Activated T-helper 1 cell treated with anti-CD3 and anti-CD28 coated beads, Interleukin-12 subunit alpha, Interleukin-12 subunit beta, Interleukin-2, Interleukin-4 antibody, amounts not matched to agents 30 ng/mL and 10 ng/mL and 1 ng/mL, durations not matched to agents 14 hours and 24 hours and 36 hours (primary cell): ENCODE measurements at regions not wholly inside any gene's neighbourhood (a gene's known extent, or its start where the extent isn't known, plus 50 kb on each side); places are given as distances from the start of the nearest gene placed in this dataset.

Source experiments
- DNase-seq: peaks from one replicate; pipeline ENCODE4 v3.0.0; 2021; ENCODE audit warnings: low spot score
- H3K27ac Mint-ChIP-seq: one replicate; pipeline ENCODE4 v1.8.0; 2021; ENCODE audit warnings: mild to moderate bottlenecking, mixed read lengths
- H3K27me3 Mint-ChIP-seq: one replicate; pipeline ENCODE4 v1.8.0; 2022; ENCODE audit warnings: mild to moderate bottlenecking, moderate library complexity, mixed read lengths; ENCODE audit not compliant: insufficient read depth
- H3K36me3 Mint-ChIP-seq: one replicate; pipeline ENCODE4 v1.8.0; 2021; ENCODE audit warnings: low read depth, mixed read lengths
- H3K4me1 Mint-ChIP-seq: one replicate; pipeline ENCODE4 v1.8.0; 2021; ENCODE audit warnings: low read depth, mixed read lengths
- H3K4me3 Mint-ChIP-seq: one replicate; pipeline ENCODE4 v1.8.0; 2021; ENCODE audit warnings: mild to moderate bottlenecking, moderate library complexity, mixed read lengths
- H3K9me3 Mint-ChIP-seq: one replicate; pipeline ENCODE4 v1.8.0; 2021; ENCODE audit warnings: mixed read lengths
- intact Hi-C: fragments of 100-400 bp; cut with micrococcal nuclease; formaldehyde crosslinking; loops from one replicate; pipeline ENCODE4 v1.15.1; 2024

DNA sequence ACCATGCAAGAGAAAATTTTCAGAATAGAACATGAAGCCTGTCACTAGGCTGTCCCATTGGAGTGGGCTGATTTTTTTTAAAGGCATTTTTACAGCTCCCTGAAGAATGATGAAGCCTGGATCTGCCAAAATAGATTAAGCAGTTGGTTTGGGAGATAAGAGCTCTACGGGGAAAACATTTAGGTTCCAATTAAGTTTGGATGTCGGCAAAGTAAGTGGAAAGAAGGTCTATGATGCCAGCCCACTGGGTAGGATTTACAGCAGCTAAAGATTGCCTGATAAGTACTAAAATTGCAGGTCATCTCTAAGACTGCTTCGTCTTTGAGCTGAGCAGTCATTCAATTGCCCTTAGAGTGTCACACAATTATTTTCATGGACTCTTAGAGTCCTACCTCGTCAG is 939.2 kb upstream of the CELF2 start:
- Mint-ChIP-seq H3K27me3 (no peaks in the 10 kb centered on the region), H3K4me1 (no peaks in the 10 kb centered on the region), H3K36me3 (no peaks in the 10 kb centered on the region), H3K9me3 (no peaks in the 10 kb centered on the region), H3K4me3 (no peak overlapping the region), H3K27ac (no peak overlapping the region)
- intact Hi-C loops, result no loop called here
- DNase-seq, result no peak

DNA sequence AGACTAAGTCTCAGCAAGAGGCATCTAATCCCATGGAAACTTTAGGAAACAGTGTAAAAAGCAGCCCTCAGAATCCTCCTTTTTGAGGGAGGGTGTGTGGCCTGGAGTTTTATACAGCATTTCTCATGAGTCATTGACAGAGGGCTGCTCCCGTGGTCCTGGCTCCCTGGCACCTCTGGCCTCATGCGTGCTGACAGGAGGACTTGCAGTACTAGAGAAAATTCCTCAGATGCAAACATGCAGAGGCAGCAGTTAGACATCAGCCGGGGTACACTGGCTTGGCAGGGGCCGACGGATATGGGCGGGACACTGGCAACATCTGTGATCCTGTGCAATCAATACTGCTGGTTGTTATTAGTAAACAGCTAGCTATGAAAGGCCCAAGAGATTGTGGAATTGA is 925.1 kb upstream of the CELF2 start:
- no peaks in the 10 kb centered on the region for H3K36me3 Mint-ChIP-seq
- no peak overlapping the region for H3K4me3 Mint-ChIP-seq
- no peaks in the 10 kb centered on the region for H3K4me1 Mint-ChIP-seq
- DNase-seq, result no peak
- intact Hi-C loops, result no loop called here
- no peaks in the 10 kb centered on the region for H3K9me3 Mint-ChIP-seq
- H3K27me3 Mint-ChIP-seq, result no peaks in the 10 kb centered on the region
- no peak overlapping the region for H3K27ac Mint-ChIP-seq

DNA sequence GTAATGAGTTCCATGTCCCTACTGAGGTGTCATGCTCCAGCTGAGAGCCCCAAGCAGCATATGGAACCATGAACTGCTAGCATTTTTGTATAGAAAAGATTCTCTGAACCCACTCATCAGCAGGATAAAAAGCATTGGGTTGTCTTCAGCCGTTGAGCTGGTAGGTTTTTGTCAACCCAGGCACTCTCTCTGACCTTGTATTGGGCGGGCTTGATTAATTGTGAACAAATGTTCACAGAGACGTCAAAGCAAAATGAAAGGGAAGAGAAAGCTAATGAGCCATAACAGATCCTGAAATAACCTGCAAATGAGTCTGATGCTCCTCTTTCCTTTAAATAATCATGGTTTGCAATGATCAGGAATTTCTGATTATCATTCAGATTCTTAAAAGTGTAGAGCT is 924.7 kb upstream of the CELF2 start:
- H3K27me3 Mint-ChIP-seq, result no peaks in the 10 kb centered on the region
- intact Hi-C loops, result no loop called here
- H3K9me3 Mint-ChIP-seq, result no peaks in the 10 kb centered on the region
- H3K4me3 Mint-ChIP-seq, result no peak overlapping the region
- H3K4me1 Mint-ChIP-seq, result no peaks in the 10 kb centered on the region
- no peak overlapping the region for H3K27ac Mint-ChIP-seq
- H3K36me3 Mint-ChIP-seq, result no peaks in the 10 kb centered on the region
- no peak for DNase-seq

DNA sequence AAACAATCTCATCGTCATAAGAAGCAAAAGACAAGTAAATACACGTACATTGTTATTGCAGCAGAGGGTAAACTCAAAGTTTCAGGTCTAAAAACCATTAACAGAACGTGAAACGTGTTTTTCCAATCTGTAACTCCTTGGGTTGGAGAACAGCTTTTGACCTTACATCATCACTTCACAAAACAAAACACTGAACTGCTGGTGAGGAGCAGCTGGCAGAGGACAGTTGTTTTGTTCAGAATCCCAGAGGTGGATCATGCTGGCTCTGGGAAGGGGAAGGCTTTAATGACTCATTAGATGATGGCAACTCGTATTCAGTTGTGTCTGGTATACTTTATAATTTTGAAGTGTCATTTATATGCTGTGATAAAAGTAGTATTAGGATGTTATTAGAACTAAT is 923.0 kb upstream of the CELF2 start:
- Mint-ChIP-seq H3K4me1 (no peaks in the 10 kb centered on the region), H3K9me3 (no peaks in the 10 kb centered on the region), H3K36me3 (no peaks in the 10 kb centered on the region), H3K27me3 (no peaks in the 10 kb centered on the region), H3K4me3 (no peak overlapping the region), H3K27ac (no peak overlapping the region)
- DNase-seq, result no peak
- intact Hi-C loops, result no loop called here

DNA sequence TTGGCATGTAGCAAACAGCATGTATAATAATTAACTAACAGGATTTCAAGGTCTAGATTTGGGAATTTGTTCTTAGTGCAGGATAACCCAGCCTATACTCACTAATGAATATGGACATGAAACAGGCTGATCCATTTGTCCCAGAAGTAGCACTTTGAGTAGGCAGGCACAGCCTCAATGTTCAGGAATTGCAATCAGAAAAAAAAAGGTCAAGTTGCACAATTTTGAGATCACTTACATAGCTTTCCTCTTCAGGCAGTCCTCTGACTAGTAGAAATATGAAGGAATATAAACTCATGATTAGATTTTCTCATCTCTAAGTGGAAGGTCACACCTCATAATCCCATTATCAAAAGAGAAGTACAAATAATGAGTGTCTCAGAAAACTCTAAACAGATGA is 921.4 kb upstream of the CELF2 start:
- intact Hi-C loops, result no loop called here
- Mint-ChIP-seq H3K27me3 (no peaks in the 10 kb centered on the region), H3K27ac (no peak overlapping the region), H3K36me3 (no peaks in the 10 kb centered on the region), H3K4me3 (no peak overlapping the region), H3K4me1 (no peaks in the 10 kb centered on the region), H3K9me3 (no peaks in the 10 kb centered on the region)
- no peak for DNase-seq

DNA sequence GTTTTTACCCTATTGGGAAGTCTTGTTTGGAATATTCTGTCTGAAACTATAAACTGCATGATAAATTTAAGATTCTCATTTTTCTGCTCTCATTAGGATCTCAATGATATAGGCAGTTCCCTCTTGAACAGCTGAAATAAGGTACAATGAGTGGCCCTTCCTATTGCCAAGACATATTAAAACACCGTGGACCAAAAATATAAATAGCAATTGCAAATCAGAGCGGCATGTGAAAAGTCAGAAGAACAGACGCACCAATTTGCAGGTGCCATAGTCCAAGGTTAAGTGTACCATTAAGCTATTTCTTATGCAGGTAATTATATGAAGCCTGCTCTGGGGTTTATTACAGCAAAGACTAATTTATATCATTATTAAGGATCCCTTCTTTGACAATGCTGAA is 920.8 kb upstream of the CELF2 start:
- Mint-ChIP-seq H3K4me3 (no peak overlapping the region), H3K4me1 (no peaks in the 10 kb centered on the region), H3K27me3 (no peaks in the 10 kb centered on the region), H3K9me3 (no peaks in the 10 kb centered on the region), H3K27ac (no peak overlapping the region), H3K36me3 (no peaks in the 10 kb centered on the region)
- DNase-seq, result no peak
- intact Hi-C loops, result no loop called here

DNA sequence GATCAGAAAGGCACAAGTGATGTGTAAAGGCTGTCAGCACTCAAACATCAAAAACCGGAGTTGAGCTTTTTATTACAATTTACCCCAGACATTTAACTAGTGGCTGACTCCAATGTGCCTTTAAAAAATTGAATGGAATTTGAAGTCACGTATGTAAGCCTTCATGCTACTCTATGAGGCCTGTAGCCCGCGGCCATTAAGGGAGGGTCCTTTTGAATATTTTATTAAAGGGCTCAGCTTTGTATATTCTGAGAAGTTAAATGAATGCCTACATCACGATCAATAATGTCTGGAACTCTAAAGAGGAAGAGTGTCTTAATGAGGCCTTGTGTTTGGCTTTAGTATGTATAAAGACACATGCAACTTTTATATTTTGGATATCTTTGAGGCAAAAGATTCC is 916.6 kb upstream of the CELF2 start:
- Mint-ChIP-seq H3K4me3 (no peak overlapping the region), H3K36me3 (no peaks in the 10 kb centered on the region), H3K27me3 (no peaks in the 10 kb centered on the region), H3K9me3 (no peaks in the 10 kb centered on the region), H3K4me1 (no peaks in the 10 kb centered on the region), H3K27ac (no peak overlapping the region)
- no peak for DNase-seq
- intact Hi-C loops, result no loop called here

DNA sequence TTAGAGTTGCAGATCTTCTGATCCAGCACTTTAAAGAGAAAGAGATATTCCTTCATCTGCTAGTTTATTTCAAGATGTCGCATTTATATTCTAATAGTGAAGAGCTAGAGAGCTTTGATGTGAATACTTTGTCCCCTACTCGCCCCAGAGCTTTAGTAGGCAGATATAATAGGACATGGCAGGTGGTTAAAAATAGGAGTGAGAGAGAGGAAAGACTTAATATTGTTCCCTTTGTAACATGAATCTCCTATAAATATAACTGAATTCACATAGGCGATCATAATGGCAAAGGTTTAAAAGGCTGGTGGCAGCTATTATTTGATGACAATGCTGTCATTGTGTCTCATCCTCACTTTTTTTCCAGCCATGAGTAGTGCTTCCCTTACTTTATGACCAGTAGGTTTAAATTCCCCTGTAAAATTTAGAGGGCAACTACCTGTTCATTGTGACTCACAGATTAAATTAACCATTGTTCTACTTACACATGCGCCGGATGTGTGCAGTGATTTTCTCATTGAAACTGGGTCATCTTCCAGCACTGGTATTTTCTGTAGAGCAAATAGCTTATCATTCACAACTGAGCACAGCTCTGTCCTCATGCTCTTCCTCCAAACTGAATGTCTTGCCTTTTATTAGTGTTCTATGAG is 906.7 kb upstream of the CELF2 start:
- H3K9me3 Mint-ChIP-seq, result peaks cover 4% of the 10 kb centered on the region
- H3K4me1 Mint-ChIP-seq, result no peaks in the 10 kb centered on the region
- no peak overlapping the region for H3K27ac Mint-ChIP-seq
- DNase-seq, result no peak
- no peak overlapping the region for H3K4me3 Mint-ChIP-seq
- intact Hi-C loops, result no loop called here
- no peaks in the 10 kb centered on the region for H3K27me3 Mint-ChIP-seq
- H3K36me3 Mint-ChIP-seq, result no peaks in the 10 kb centered on the region

DNA sequence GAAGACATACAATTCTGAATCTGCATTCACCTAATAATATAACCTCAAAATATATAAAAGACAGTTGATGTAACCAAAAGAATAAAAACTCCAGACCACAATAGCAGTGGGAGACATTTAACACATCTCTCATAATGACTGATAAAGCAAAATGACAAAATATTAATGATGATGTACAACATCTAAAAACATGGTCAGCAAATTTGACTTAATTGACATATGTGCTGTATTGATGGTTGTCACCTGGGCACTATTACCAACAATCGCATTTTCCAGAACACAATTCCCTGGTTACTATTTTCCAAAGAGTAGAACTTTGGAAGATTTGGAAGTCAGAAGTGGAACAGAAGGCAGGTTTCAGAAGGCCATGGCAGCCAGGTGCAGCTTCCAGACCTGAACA is 899.5 kb upstream of the CELF2 start:
- no peaks in the 10 kb centered on the region for H3K4me1 Mint-ChIP-seq

DNA sequence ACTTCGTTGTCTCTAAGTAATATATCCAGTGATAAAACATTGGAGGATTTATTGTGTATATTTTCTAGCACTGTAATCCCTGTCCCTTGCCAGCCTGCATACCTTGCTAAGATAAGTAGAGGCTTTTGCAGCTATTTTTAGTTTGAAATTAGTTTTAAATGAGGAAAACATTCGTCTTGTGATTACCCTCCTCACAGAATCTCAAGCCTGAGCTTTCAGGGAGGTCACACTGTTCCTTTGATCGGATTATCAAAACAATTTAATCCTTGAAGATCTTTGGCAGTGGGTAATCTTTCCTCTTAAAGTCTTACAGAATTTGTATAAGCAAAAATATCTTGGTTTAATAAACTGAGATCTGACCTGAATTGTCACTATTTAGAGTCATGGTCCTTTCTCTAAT is 897.0 kb upstream of the CELF2 start:
- Mint-ChIP-seq H3K27ac (no peak overlapping the region), H3K27me3 (no peaks in the 10 kb centered on the region), H3K36me3 (no peaks in the 10 kb centered on the region), H3K9me3 (no peaks in the 10 kb centered on the region), H3K4me3 (no peak overlapping the region), H3K4me1 (no peaks in the 10 kb centered on the region)
- no peak for DNase-seq
- intact Hi-C loops, result no loop called here

More for the DNA sequence above, 899.5 kb upstream of the CELF2 start:
- no peak overlapping the region for H3K4me3 Mint-ChIP-seq
- H3K27me3 Mint-ChIP-seq, result no peaks in the 10 kb centered on the region
- H3K27ac Mint-ChIP-seq, result no peak overlapping the region
- DNase-seq, result no peak
- H3K36me3 Mint-ChIP-seq, result no peaks in the 10 kb centered on the region
- H3K9me3 Mint-ChIP-seq, result peaks cover 4% of the 10 kb centered on the region
- intact Hi-C loops, result no loop called here

DNA sequence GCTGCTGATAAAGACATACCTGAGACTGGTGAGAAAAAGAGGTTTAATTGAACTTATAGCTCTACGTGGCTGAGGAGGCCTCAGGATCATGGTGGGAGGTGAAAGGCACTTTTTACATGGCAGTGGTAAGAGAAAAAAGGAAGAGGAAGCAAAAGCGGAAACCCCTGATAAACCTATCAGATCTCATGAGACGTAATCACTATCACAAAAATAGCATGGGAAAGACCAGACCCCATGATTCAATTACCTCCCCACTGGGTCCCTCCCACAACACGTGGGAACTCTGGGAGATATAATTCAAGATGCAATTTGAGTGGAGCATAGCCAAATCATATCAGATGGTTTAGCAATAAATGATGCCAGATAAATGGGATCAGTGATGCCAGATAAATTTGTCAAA is 892.0 kb upstream of the CELF2 start:
- Mint-ChIP-seq H3K27ac (no peak overlapping the region), H3K4me1 (no peaks in the 10 kb centered on the region), H3K36me3 (no peaks in the 10 kb centered on the region), H3K4me3 (no peak overlapping the region), H3K27me3 (no peaks in the 10 kb centered on the region), H3K9me3 (no peaks in the 10 kb centered on the region)
- DNase-seq, result no peak
- intact Hi-C loops, result no loop called here

DNA sequence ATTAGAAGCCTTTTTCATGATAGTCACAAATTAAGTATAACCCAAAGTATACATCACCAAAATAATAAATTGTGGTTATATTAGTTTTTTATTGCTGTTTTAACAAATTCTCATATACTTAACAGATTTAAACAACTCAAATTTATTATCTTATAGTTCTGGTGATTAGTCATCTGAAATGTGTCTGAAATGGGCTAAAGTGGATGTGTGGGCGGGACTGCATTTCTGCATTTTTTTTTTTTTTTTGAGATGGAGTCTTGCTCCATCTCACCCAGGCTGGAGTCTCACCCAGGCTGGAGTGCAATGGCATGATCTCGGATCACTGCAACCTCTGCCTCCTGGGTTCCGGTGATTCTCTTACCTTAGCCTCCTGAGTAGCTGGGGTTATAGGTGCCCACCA is 891.5 kb upstream of the CELF2 start:
- no peaks in the 10 kb centered on the region for H3K4me1 Mint-ChIP-seq
- no peak overlapping the region for H3K27ac Mint-ChIP-seq
- H3K4me3 Mint-ChIP-seq, result no peak overlapping the region
- H3K27me3 Mint-ChIP-seq, result no peaks in the 10 kb centered on the region
- no peaks in the 10 kb centered on the region for H3K36me3 Mint-ChIP-seq
- intact Hi-C loops, result no loop called here
- no peak for DNase-seq
- no peaks in the 10 kb centered on the region for H3K9me3 Mint-ChIP-seq

DNA sequence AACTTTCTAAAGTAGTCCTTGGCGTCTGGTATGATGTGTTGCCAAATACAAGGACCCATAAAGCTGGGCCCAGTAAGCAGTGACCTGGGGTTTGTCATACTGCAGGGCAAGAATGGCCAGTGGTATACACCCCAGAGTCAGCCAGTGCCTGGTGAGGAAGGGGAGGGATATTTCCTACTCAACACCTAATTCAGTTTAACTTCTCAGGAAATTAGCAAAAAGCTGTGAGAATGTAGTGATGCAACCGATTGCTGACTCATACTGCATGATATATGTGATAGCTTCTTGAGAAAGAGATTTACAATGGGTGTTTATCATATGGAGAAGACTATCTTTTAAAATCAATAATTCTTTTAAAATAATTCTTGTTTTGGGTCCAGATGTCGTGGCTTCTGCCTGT is 889.3 kb upstream of the CELF2 start:
- Mint-ChIP-seq H3K4me1 (no peaks in the 10 kb centered on the region), H3K4me3 (no peak overlapping the region), H3K27me3 (no peaks in the 10 kb centered on the region), H3K9me3 (no peaks in the 10 kb centered on the region), H3K27ac (no peak overlapping the region), H3K36me3 (no peaks in the 10 kb centered on the region)
- no peak for DNase-seq
- intact Hi-C loops, result no loop called here

DNA sequence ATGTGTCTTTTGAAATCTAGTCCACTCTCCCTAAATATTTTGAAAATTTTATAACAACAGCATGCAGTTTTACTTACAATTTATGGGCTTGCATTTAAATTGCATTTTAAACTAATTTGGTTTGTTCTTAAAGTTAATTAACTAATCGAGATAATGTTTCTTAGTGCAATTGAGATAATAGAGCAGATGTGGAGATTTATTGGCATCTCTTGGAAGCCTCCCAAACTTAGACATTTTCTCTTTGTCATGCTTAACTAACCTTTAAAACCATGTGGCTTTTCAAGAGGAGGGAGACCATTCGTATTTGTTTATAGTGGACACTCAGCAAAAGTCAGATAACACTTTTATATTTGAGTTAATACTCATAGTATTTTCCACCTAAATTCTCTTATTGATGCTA is 887.0 kb upstream of the CELF2 start:
- Mint-ChIP-seq H3K36me3 (no peaks in the 10 kb centered on the region), H3K4me1 (no peaks in the 10 kb centered on the region), H3K9me3 (no peaks in the 10 kb centered on the region), H3K4me3 (no peak overlapping the region), H3K27me3 (no peaks in the 10 kb centered on the region), H3K27ac (no peak overlapping the region)
- intact Hi-C loops, result no loop called here
- no peak for DNase-seq
